NCI-H82 treated with DMSO at 0.1 percent for 48 hours (cell line): ENCODE measurements at regions not wholly inside any gene's neighbourhood (a gene's known extent, or its start where the extent isn't known, plus 50 kb on each side); places are given as distances from the start of the nearest gene placed in this dataset.

ENCODE experiments used
- DNase-seq: peaks from one replicate; lab custom pipeline; 2025; ENCODE audit not compliant: unreplicated experiment; lab: John Stamatoyannopoulos, UW

- no peak for DNase-seq
Measured at GRCh38 chr15:31803388-31803884, 226.9 kb upstream of the CHRNA7 start.

- DNase-seq, result no peak
Measured at GRCh38 chr15:31805090-31805662, 225.1 kb upstream of the CHRNA7 start.

GRCh38 chr15:31806106-31806505, 224.2 kb upstream of the CHRNA7 start:
- no peak for DNase-seq

GRCh38 chr15:31811641-31812040, 218.7 kb upstream of the CHRNA7 start:
- no peak for DNase-seq

GRCh38 chr15:31814082-31814481, 216.2 kb upstream of the CHRNA7 start:
- no peak for DNase-seq

GRCh38 chr15:31815411-31816155, 214.7 kb upstream of the CHRNA7 start:
- no peak for DNase-seq

- DNase-seq, result no peak
Measured at GRCh38 chr15:31822463-31822862, 207.9 kb upstream of the CHRNA7 start.

GRCh38 chr15:31824024-31824423, 206.3 kb upstream of the CHRNA7 start:
- DNase-seq, result no peak

- DNase-seq, result no peak
Measured at GRCh38 chr15:31828594-31828993, 201.7 kb upstream of the CHRNA7 start.

GRCh38 chr15:31830591-31830990, 199.7 kb upstream of the CHRNA7 start:
- no peak for DNase-seq

GRCh38 chr15:31831596-31831995, 198.7 kb upstream of the CHRNA7 start:
- DNase-seq, result no peak

GRCh38 chr15:31834654-31835053, 195.7 kb upstream of the CHRNA7 start:
- DNase-seq, result no peak

- no peak for DNase-seq
Measured at GRCh38 chr15:31839388-31839787, 190.9 kb upstream of the CHRNA7 start.

GRCh38 chr15:31840849-31841476, 189.4 kb upstream of the CHRNA7 start:
- no peak for DNase-seq

GRCh38 chr15:31842532-31843195, 187.7 kb upstream of the CHRNA7 start:
- DNase-seq, result no peak

- no peak for DNase-seq
Measured at GRCh38 chr15:31843426-31844055, 186.8 kb upstream of the CHRNA7 start.

GRCh38 chr15:31845791-31846190, 184.5 kb upstream of the CHRNA7 start:
- DNase-seq, result no peak

GRCh38 chr15:31847961-31848360, 182.4 kb upstream of the CHRNA7 start:
- no peak for DNase-seq

- no peak for DNase-seq
Measured at GRCh38 chr15:31848621-31849020, 181.7 kb upstream of the CHRNA7 start.

- no peak for DNase-seq
Measured at GRCh38 chr15:31852933-31853799, 177.1 kb upstream of the CHRNA7 start.
